Esophagus mucosa (tissue), 1 donor: ENCODE measurements at regions not wholly inside any gene's neighbourhood (a gene's known extent, or its start where the extent isn't known, plus 50 kb on each side); places are given as distances from the start of the nearest gene placed in this dataset.
"Not testable (repeated sequence)": the region's sequence is repeated elsewhere in the genome, so short reads cannot be mapped to it uniquely, and the experiment has no call there.

Experiments
- ATAC-seq: fragments of 200-7000 bp; cut with Tn5 transposase; one replicate; pipeline ENCODE4 v1.9.1; 2020
- donor health status: DM: yes; HTN: yes; CAD: no.

- peak; percentile 72 for ATAC-seq
Measured at GRCh38 chr12:65656891-65657351, 167.4 kb upstream of the HMGA2 start.

- no peak for ATAC-seq
Measured at GRCh38 chr12:65657635-65658034, 166.6 kb upstream of the HMGA2 start.

GRCh38 chr12:65658360-65658759, 165.9 kb upstream of the HMGA2 start:
- ATAC-seq, result no peak

GRCh38 chr12:65659681-65660080, 164.6 kb upstream of the HMGA2 start:
- ATAC-seq, result no peak

- no peak for ATAC-seq
Measured at GRCh38 chr12:65660096-65660495, 164.2 kb upstream of the HMGA2 start.

GRCh38 chr12:65660836-65661235, 163.4 kb upstream of the HMGA2 start:
- ATAC-seq, result no peak

- ATAC-seq, result no peak
Measured at GRCh38 chr12:65662590-65662989, 161.7 kb upstream of the HMGA2 start.

GRCh38 chr12:65663097-65663496, 161.2 kb upstream of the HMGA2 start:
- ATAC-seq, result no peak

GRCh38 chr12:65663648-65664047, 160.6 kb upstream of the HMGA2 start:
- ATAC-seq, result no peak

- ATAC-seq, result no peak
Measured at GRCh38 chr12:65664715-65665250, 159.5 kb upstream of the HMGA2 start.

GRCh38 chr12:65665817-65666216, 158.5 kb upstream of the HMGA2 start:
- peak; percentile 79 for ATAC-seq

- ATAC-seq, result no peak
Measured at GRCh38 chr12:65666876-65667275, 157.4 kb upstream of the HMGA2 start.

GRCh38 chr12:65667932-65668331, 156.4 kb upstream of the HMGA2 start:
- no peak for ATAC-seq

- no peak for ATAC-seq
Measured at GRCh38 chr12:65668981-65669695, 155.1 kb upstream of the HMGA2 start.

GRCh38 chr12:65670775-65671174, 153.5 kb upstream of the HMGA2 start:
- peak; percentile 86 for ATAC-seq

- no peak for ATAC-seq
Measured at GRCh38 chr12:65672441-65672840, 151.8 kb upstream of the HMGA2 start.

- no peak for ATAC-seq
Measured at GRCh38 chr12:65673156-65673690, 151.1 kb upstream of the HMGA2 start.

GRCh38 chr12:65673732-65674131, 150.6 kb upstream of the HMGA2 start:
- peak; percentile 42 for ATAC-seq

- ATAC-seq, result no peak
Measured at GRCh38 chr12:65675141-65675621, 149.1 kb upstream of the HMGA2 start.

GRCh38 chr12:65678172-65678571, 146.1 kb upstream of the HMGA2 start:
- not testable (repeated sequence) for ATAC-seq

- ATAC-seq, result no peak
Measured at GRCh38 chr12:65681226-65681625, 143.1 kb upstream of the HMGA2 start.

GRCh38 chr12:65682112-65682511, 142.2 kb upstream of the HMGA2 start:
- no peak for ATAC-seq

- no peak for ATAC-seq
Measured at GRCh38 chr12:65684906-65685305, 139.4 kb upstream of the HMGA2 start.

GRCh38 chr12:65685514-65685913, 138.8 kb upstream of the HMGA2 start:
- ATAC-seq, result peak; percentile 33
